Loucy (cell line): ENCODE measurements at regions not wholly inside any gene's neighbourhood (a gene's known extent, or its start where the extent isn't known, plus 50 kb on each side); places are given as distances from the start of the nearest gene placed in this dataset.

Experiments used
- H2AFZ ChIP-seq: fragments of 200-600 bp; sonication (generic); 2 replicates; pipeline ENCODE4 v1.6.0; 2016; ENCODE audit warnings: antibody characterized with exemption, mild to moderate bottlenecking, low read length, moderate library complexity
- H3F3A ChIP-seq: fragments of 200-600 bp; 2 replicates; pipeline ENCODE4 v1.6.0; 2016; ENCODE audit warnings: antibody characterized with exemption, low read depth, mild to moderate bottlenecking
- H3K27me3 ChIP-seq: fragments of 200-600 bp; sonication (generic); 2 replicates; pipeline ENCODE4 v1.6.1; 2014; ENCODE audit warnings: low read length, mild to moderate bottlenecking; ENCODE audit not compliant: insufficient read depth, poor library complexity, severe bottlenecking
- H3K36me3 ChIP-seq: fragments of 200-600 bp; sonication (generic); 2 replicates; pipeline ENCODE4 v1.6.1; 2016; ENCODE audit warnings: low read length; ENCODE audit not compliant: insufficient read depth
- H3K4me1 ChIP-seq: fragments of 200-600 bp; sonication (generic); 2 replicates; pipeline ENCODE4 v1.5.1; 2014; ENCODE audit warnings: low read length, mild to moderate bottlenecking; ENCODE audit not compliant: insufficient read depth, poor library complexity, severe bottlenecking
- H3K4me2 ChIP-seq: fragments of 200-600 bp; sonication (generic); 2 replicates; pipeline ENCODE4 v1.6.0; 2014; ENCODE audit warnings: antibody characterized with exemption, low read length, low read depth, mild to moderate bottlenecking; ENCODE audit not compliant: poor library complexity, severe bottlenecking
- H3K4me3 ChIP-seq: fragments of 200-600 bp; sonication (generic); 2 replicates; pipeline ENCODE4 v1.5.1; 2014; ENCODE audit warnings: low read length, mild to moderate bottlenecking, mixed read lengths; ENCODE audit not compliant: poor library complexity, severe bottlenecking
- H3K79me2 ChIP-seq: fragments of 200-600 bp; sonication (generic); 2 replicates; pipeline ENCODE4 v1.6.1; 2014; ENCODE audit warnings: low read length; ENCODE audit not compliant: insufficient read depth
- H3K9ac ChIP-seq: fragments of 200-600 bp; sonication (generic); 2 replicates; pipeline ENCODE4 v1.6.0; 2014; ENCODE audit warnings: mild to moderate bottlenecking, low read depth, low read length, moderate library complexity; ENCODE audit not compliant: poor library complexity, severe bottlenecking
- H3K9me2 ChIP-seq: fragments of 200-600 bp; sonication (generic); replicated peaks from 2 replicates; pipeline ENCODE4 v1.6.1; 2016; ENCODE audit warnings: low read depth, low read length, mixed read lengths
- H3K9me3 ChIP-seq: fragments of 200-600 bp; sonication (generic); 2 replicates; pipeline ENCODE4 v1.6.1; 2014; ENCODE audit warnings: mild to moderate bottlenecking, antibody characterized with exemption, low read length, low read depth; ENCODE audit not compliant: insufficient read depth
- H4K20me1 ChIP-seq: fragments of 200-600 bp; sonication (generic); 2 replicates; pipeline ENCODE4 v1.6.0; 2014; ENCODE audit warnings: antibody characterized with exemption, low read length, mild to moderate bottlenecking; ENCODE audit not compliant: insufficient read depth, poor library complexity, severe bottlenecking
- EZH2phosphoT487 ChIP-seq: fragments of 200-600 bp; IDR thresholded peaks from 2 replicates; pipeline ENCODE4 v1.6.1; 2018; ENCODE audit warnings: antibody characterized with exemption, mild to moderate bottlenecking, moderate library complexity, borderline replicate concordance
- TF ChIP-seq, protein P1 (sequence below): fragments of 200-600 bp; sonication (generic); conservative IDR thresholded peaks from 2 replicates; pipeline ENCODE4 v1.5.1; 2014; ENCODE audit warnings: mild to moderate bottlenecking, antibody characterized with exemption, low read length

GRCh38 chr2:49343638-49344037, 189.3 kb upstream of the FSHR start:
- TF ChIP-seq, protein P1, sequence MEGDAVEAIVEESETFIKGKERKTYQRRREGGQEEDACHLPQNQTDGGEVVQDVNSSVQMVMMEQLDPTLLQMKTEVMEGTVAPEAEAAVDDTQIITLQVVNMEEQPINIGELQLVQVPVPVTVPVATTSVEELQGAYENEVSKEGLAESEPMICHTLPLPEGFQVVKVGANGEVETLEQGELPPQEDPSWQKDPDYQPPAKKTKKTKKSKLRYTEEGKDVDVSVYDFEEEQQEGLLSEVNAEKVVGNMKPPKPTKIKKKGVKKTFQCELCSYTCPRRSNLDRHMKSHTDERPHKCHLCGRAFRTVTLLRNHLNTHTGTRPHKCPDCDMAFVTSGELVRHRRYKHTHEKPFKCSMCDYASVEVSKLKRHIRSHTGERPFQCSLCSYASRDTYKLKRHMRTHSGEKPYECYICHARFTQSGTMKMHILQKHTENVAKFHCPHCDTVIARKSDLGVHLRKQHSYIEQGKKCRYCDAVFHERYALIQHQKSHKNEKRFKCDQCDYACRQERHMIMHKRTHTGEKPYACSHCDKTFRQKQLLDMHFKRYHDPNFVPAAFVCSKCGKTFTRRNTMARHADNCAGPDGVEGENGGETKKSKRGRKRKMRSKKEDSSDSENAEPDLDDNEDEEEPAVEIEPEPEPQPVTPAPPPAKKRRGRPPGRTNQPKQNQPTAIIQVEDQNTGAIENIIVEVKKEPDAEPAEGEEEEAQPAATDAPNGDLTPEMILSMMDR = no peak
- no peak for TF ChIP-seq EZH2phosphoT487
- Histone ChIP-seq H3K9me2 (no peaks in the 10 kb centered on the region), H3F3A (no peaks in the 10 kb centered on the region), H3K27me3 (no peaks in the 10 kb centered on the region), H3K4me1 (no peaks in the 10 kb centered on the region), H4K20me1 (no peaks in the 10 kb centered on the region), H3K36me3 (no peaks in the 10 kb centered on the region), H3K4me3 (no peak overlapping the region), H3K79me2 (no peaks in the 10 kb centered on the region), H3K4me2 (no peak overlapping the region), H2AFZ (no peak overlapping the region), H3K9me3 (no peaks in the 10 kb centered on the region), H3K9ac (no peak overlapping the region)

DNA sequence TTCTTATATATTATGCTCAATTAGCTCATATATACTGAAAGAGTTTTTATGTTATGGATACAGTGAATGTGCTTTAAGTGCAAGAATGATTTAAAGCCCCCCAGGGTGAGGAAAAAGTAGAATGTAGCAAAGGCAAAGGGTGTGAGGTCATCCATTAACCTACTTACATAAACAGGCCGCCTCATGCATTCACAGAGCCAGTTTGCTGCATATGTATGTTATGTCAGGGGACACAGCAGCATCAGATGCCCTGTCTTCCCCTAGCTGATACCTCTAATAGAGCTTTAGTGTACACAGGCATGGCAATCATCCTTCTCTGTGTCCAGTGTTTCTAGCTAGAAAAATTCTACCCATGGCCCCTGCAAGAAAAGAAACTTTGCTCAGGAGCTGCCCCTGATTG, 187.8 kb upstream of the FSHR start:
- Histone ChIP-seq H4K20me1 (no peaks in the 10 kb centered on the region), H3F3A (no peaks in the 10 kb centered on the region), H3K9ac (no peak overlapping the region), H3K36me3 (no peaks in the 10 kb centered on the region), H3K79me2 (no peaks in the 10 kb centered on the region), H3K9me3 (no peaks in the 10 kb centered on the region), H3K4me2 (no peak overlapping the region), H3K27me3 (no peaks in the 10 kb centered on the region), H3K9me2 (no peaks in the 10 kb centered on the region), H3K4me3 (no peak overlapping the region), H3K4me1 (no peaks in the 10 kb centered on the region), H2AFZ (no peak overlapping the region)
- TF ChIP-seq, protein P1 = no peak
- no peak for TF ChIP-seq EZH2phosphoT487

DNA sequence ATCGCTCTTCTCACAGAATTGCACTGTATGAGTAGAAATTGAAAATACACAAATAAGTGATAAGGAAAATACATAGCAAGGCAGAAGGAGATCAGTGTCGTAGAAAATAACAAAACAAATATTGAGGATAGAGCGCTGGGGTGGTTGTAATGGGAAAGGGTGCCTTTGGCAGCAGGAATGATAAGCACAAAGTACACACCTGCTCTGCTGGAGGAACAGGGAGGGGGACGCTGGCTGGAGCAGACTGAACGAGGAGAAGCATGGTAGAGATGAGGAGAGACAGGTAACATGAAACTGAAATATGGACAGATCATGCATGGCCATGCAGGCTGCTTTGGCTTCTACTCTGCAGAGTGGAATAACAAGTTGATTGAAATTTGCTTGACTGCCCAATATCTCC, 181.2 kb upstream of the FSHR start:
- no peaks in the 10 kb centered on the region for H3F3A ChIP-seq
- no peaks in the 10 kb centered on the region for H3K79me2 ChIP-seq
- H3K9me3 ChIP-seq = no peaks in the 10 kb centered on the region
- H3K4me3 ChIP-seq = no peak overlapping the region
- H4K20me1 ChIP-seq = no peaks in the 10 kb centered on the region
- H3K4me2 ChIP-seq = no peak overlapping the region
- H2AFZ ChIP-seq = no peak overlapping the region
- no peaks in the 10 kb centered on the region for H3K4me1 ChIP-seq
- H3K27me3 ChIP-seq = no peaks in the 10 kb centered on the region
- H3K36me3 ChIP-seq = no peaks in the 10 kb centered on the region
- H3K9me2 ChIP-seq = no peaks in the 10 kb centered on the region
- no peak for TF ChIP-seq EZH2phosphoT487
- TF ChIP-seq, protein P1 = no peak
- H3K9ac ChIP-seq = no peak overlapping the region
